ENCODE measurements at regions not wholly inside any gene's neighbourhood (a gene's known extent, or its start where the extent isn't known, plus 50 kb on each side); places are given as distances from the start of the nearest gene placed in this dataset.

DNA sequence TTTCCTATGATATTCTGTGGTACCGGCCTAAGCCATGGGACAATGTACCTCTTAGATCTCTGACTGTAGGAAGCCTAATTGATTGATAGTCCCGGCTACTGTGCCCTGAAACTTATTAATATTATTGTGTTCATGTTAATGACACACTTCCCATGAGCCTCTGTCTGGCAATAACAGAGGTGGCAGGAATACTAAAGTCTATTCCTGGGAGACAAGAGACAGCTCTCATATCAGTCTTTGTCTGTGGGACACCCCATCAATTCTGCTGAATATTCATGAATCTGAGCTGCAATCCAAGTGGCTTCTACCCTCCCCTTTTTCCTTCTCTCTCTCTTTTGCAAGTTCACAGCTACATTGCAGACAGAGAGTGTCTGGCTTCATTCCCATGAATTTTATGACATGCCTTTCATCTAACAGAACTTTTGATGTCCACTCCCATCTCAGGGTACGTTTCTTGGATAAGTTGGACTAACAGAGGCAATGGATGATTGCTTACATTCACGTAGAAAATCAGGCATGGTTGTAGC lies 907.5 kb downstream of the ZPLD1 start:
- no peak overlapping the region for H3K27ac Mint-ChIP-seq
- Histone ChIP-seq H3K4me1 (ENCODE audit: insufficient read depth, low read length) (no peaks in the 10 kb centered on the region), H3K79me2 (ENCODE audit: insufficient read depth, low read length) (no peaks in the 10 kb centered on the region), H2BK5ac (ENCODE audit: insufficient read length, low read length) (no peak overlapping the region), H2BK15ac (ENCODE audit: low read depth, low read length) (no peak overlapping the region), H3K4me2 (ENCODE audit: insufficient read depth, insufficient read length, low read length) (no peak overlapping the region), H2AK5ac (ENCODE audit: insufficient read length, low read length) (no peak overlapping the region), H2BK120ac (ENCODE audit: low read depth, low read length, poor library complexity, severe bottlenecking) (no peak overlapping the region), H3T11ph (ENCODE audit: low read length) (no peak overlapping the region), H4K5ac (ENCODE audit: insufficient read length, low read depth, low read length) (no peak overlapping the region), H3K79me1 (ENCODE audit: insufficient read depth, low read depth, low read length, poor library complexity, severe bottlenecking) (no peaks in the 10 kb centered on the region), H3K9me3 (ENCODE audit: control insufficient read depth, low read depth, low read length) (no peaks in the 10 kb centered on the region), H3K23me2 (ENCODE audit: insufficient read length, low read depth, low read length, poor library complexity, severe bottlenecking) (no peaks in the 10 kb centered on the region), H4K20me1 (ENCODE audit: control insufficient read depth, insufficient read depth, insufficient read length) (no peaks in the 10 kb centered on the region), H3K23ac (ENCODE audit: insufficient read length, low read depth, low read length) (no peak overlapping the region), H2BK20ac (ENCODE audit: low read depth, low read length, poor library complexity, severe bottlenecking) (no peak overlapping the region), H3K4ac (ENCODE audit: low read depth, low read length) (no peak overlapping the region), H3K27me3 (ENCODE audit: insufficient read depth, low read length) (no peaks in the 10 kb centered on the region), H4K8ac (replicated peaks; ENCODE audit: insufficient read length, low read depth, low read length) (no peak overlapping the region), H3K18ac (ENCODE audit: insufficient read length, low read depth, low read length) (no peak overlapping the region), H3K9ac (ENCODE audit: extremely low read depth, insufficient read length, low read length) (no peak overlapping the region), H3K56ac (ENCODE audit: insufficient read length, low read depth, low read length) (no peak overlapping the region), H3K27ac (ENCODE audit: insufficient read length, low read depth, low read length) (no peak overlapping the region), H3K14ac (ENCODE audit: insufficient read depth, low read length) (no peak overlapping the region), H2AFZ (ENCODE audit: low read length) (no peak overlapping the region), H2BK12ac (ENCODE audit: insufficient read length, low read depth, low read length) (no peak overlapping the region), H4K91ac (ENCODE audit: insufficient read length, low read depth, low read length) (no peak overlapping the region)
- no CpG with 5 or more reads among the region's 4 CpGs for WGBS (ENCODE audit: extremely low coverage, insufficient read length, low lambda C conversion rate)
- H3K27me3 Mint-ChIP-seq (ENCODE audit: low read depth) = no peaks in the 10 kb centered on the region
- H3K36me3 Mint-ChIP-seq (ENCODE audit: insufficient read depth in 1 of 3, low read depth in 3 of 3) = no peaks in the 10 kb centered on the region
- no peak for DNase-seq
- TF ChIP-seq, protein P1, sequence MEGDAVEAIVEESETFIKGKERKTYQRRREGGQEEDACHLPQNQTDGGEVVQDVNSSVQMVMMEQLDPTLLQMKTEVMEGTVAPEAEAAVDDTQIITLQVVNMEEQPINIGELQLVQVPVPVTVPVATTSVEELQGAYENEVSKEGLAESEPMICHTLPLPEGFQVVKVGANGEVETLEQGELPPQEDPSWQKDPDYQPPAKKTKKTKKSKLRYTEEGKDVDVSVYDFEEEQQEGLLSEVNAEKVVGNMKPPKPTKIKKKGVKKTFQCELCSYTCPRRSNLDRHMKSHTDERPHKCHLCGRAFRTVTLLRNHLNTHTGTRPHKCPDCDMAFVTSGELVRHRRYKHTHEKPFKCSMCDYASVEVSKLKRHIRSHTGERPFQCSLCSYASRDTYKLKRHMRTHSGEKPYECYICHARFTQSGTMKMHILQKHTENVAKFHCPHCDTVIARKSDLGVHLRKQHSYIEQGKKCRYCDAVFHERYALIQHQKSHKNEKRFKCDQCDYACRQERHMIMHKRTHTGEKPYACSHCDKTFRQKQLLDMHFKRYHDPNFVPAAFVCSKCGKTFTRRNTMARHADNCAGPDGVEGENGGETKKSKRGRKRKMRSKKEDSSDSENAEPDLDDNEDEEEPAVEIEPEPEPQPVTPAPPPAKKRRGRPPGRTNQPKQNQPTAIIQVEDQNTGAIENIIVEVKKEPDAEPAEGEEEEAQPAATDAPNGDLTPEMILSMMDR (conservative IDR thresholded peaks at IDR 0.05) = no peak
- no peaks in the 10 kb centered on the region; a peak in 1 of 5 replicates for H3K9me3 Mint-ChIP-seq
- no peaks in the 10 kb centered on the region for H3K4me1 Mint-ChIP-seq
- H3K4me3 Mint-ChIP-seq = no peak overlapping the region
